AG04449 (cell line): ENCODE measurements at regions not wholly inside any gene's neighbourhood (a gene's known extent, or its start where the extent isn't known, plus 50 kb on each side); places are given as distances from the start of the nearest gene placed in this dataset.
A peak's percentile ranks its signal among the peaks of the same experiment; 100 is the strongest.

Experiments used
- CTCF ChIA-PET: fragments of 350-600 bp; formaldehyde crosslinking; extraction: SDS; loops from one replicate; lab custom pipeline; 2021; ENCODE audit warnings: antibody characterized with exemption; lab: Yijun Ruan, JAX
- POLR2A ChIA-PET: fragments of 400-600, 350-600 bp; formaldehyde crosslinking; extraction: SDS; loops from one replicate; lab custom pipeline; 2020; ENCODE audit warnings: antibody characterized with exemption, inconsistent platforms; lab: Yijun Ruan, JAX
- DNase-seq: peaks from one replicate; pipeline ENCODE4 v3.0.0-alpha.2; 2010; ENCODE audit warnings: low read depth, low spot score
- H3K4me3 ChIP-seq: 2 replicates; pipeline ENCODE4 v1.5.1; 2011; ENCODE audit warnings: low read depth, mild to moderate bottlenecking, control low read depth, low read length
- CTCF ChIP-seq: IDR thresholded peaks from one replicate; pipeline ENCODE4 v1.5.1; 2011; ENCODE audit warnings: mild to moderate bottlenecking, moderate library complexity, low read length, control low read depth, inconsistent platforms; ENCODE audit not compliant: insufficient read depth; ENCODE audit errors: missing control alignments

GRCh38 chr6:105934708-105935107 lies 151.4 kb upstream of the PRDM1 start:
- TF ChIP-seq CTCF, result no peak
- DNase-seq, result no peak
- CTCF ChIA-PET, result no interaction called here
- no peak overlapping the region for H3K4me3 ChIP-seq
- POLR2A ChIA-PET, result no interaction called here

GRCh38 chr6:105932440-105932839 lies 153.7 kb upstream of the PRDM1 start:
- TF ChIP-seq CTCF, result no peak
- CTCF ChIA-PET, result no interaction called here
- peak; percentile 0 for DNase-seq
- POLR2A ChIA-PET, result no interaction called here
- H3K4me3 ChIP-seq, result no peak overlapping the region

- H3K4me3 ChIP-seq, result no peak overlapping the region
- ChIA-PET CTCF (no interaction called here), POLR2A (no interaction called here)
- TF ChIP-seq CTCF, result no peak
- no peak for DNase-seq
Observed at GRCh38 chr6:105929626-105930025, 156.5 kb upstream of the PRDM1 start.

- ChIA-PET CTCF (no interaction called here), POLR2A (no interaction called here)
- no peak for DNase-seq
- no peak for TF ChIP-seq CTCF
- no peak overlapping the region for H3K4me3 ChIP-seq
Observed at GRCh38 chr6:105926318-105926717, 159.8 kb upstream of the PRDM1 start.

GRCh38 chr6:105925706-105926105 lies 160.4 kb upstream of the PRDM1 start:
- TF ChIP-seq CTCF, result no peak
- POLR2A ChIA-PET, result no interaction called here
- no peak for DNase-seq
- CTCF ChIA-PET, result no interaction called here
- H3K4me3 ChIP-seq, result no peak overlapping the region

- DNase-seq, result no peak
- ChIA-PET POLR2A (no interaction called here), CTCF (no interaction called here)
- H3K4me3 ChIP-seq, result no peak overlapping the region
- TF ChIP-seq CTCF, result no peak
Observed at GRCh38 chr6:105921781-105922180, 164.4 kb upstream of the PRDM1 start.
